Heart right ventricle (tissue), 16 donors: ENCODE measurements at regions not wholly inside any gene's neighbourhood (a gene's known extent, or its start where the extent isn't known, plus 50 kb on each side); places are given as distances from the start of the nearest gene placed in this dataset.
A peak's percentile ranks its signal among the peaks of the same experiment; 100 is the strongest.

Experiments
- ATAC-seq, 8 donors: fragments of 200-7000 bp; cut with Tn5 transposase; one replicate each; pipeline ENCODE4 v1.9.1; 2020; ENCODE audit warnings: mild to moderate bottlenecking in 8 of 8, moderate library complexity in 8 of 8, moderate number of reproducible peaks in 1 of 8
- DNase-seq, 2 donors: peaks; one replicate each; pipeline ENCODE4 v3.0.0-alpha.2; 2020
- H3K27ac ChIP-seq, 10 donors: fragments of 200-600 bp; sonication (generic) in 2 of 10; one replicate each; pipeline versions ENCODE4 v1.5.0 to v1.8.0; 2020 to 2022; ENCODE audit warnings: mild to moderate bottlenecking in 3 of 10
- H3K27me3 ChIP-seq, 7 donors: fragments of 200-600 bp; one replicate each; pipeline ENCODE4 v1.8.0; 2021 to 2022; ENCODE audit warnings: mild to moderate bottlenecking in 2 of 7
- H3K36me3 ChIP-seq, 9 donors: fragments of 200-600 bp; sonication (generic) in 1 of 9; one replicate each; pipeline versions ENCODE4 v1.5.0 to v1.8.0; 2020 to 2022; ENCODE audit warnings: mild to moderate bottlenecking in 2 of 9
- H3K4me1 ChIP-seq, 9 donors: fragments of 200-600 bp; sonication (generic) in 1 of 9; one replicate each; pipeline versions ENCODE4 v1.5.0 to v1.8.0; 2020 to 2022; ENCODE audit warnings: mild to moderate bottlenecking in 4 of 9
- H3K4me3 ChIP-seq, 10 donors: fragments of 200-600 bp; sonication (generic) in 2 of 10; one replicate each; pipeline versions ENCODE4 v1.5.0 to v1.8.0; 2020 to 2022; ENCODE audit warnings: mild to moderate bottlenecking in 7 of 10, moderate library complexity in 2 of 10
- H3K9me3 ChIP-seq, 11 donors: fragments of 200-600 bp in 10 of 11; sonication (generic) in 2 of 11; one replicate each; pipeline versions ENCODE4 v1.5.0 to v1.8.0; 2013 to 2022; ENCODE audit warnings: mild to moderate bottlenecking in 2 of 11, control low read depth in 1 of 11, moderate library complexity in 1 of 11
- WGBS, 2 donors: extraction: QIAGEN DNeasy Blood & Tissue Kit; methylation state at CpG; one replicate each; pipeline ENCODE4 v1.1.7; 2013; ENCODE audit warnings: inconsistent platforms in 1 of 2; 5-methylcytosine and 5-hydroxymethylcytosine counted together
- intact Hi-C, 10 donors: fragments of 100-400 bp; cut with DNase I; formaldehyde crosslinking; loops; one replicate each; pipeline versions ENCODE4 v1.11.1 to v1.14.2; 2022
- TF ChIP-seq, protein P1 (sequence below), 9 donors: fragments of 200-600 bp; sonication (generic) in 2 of 9; IDR thresholded peaks; one replicate each; pipeline versions ENCODE4 v1.5.0 to v1.8.0; 2021 to 2022; ENCODE audit warnings: antibody characterized with exemption in 9 of 9, mild to moderate bottlenecking in 5 of 9, moderate library complexity in 1 of 9
- donor health status: Arrhythmogenic right ventricular cardiomyopathy.
- donor health status: ischemic (EF 13 %, LVEDD 7.1; RV severe dilation, severe dysfunction).
- donor health status: healthy with polysubstance abuse.
- donor health status: DM: no; HTN: yes; CAD: no.
- donor health status: DM: no; HTN: no; CAD: no.
- donor health status: ischemic (EF 25% LVEDD 6.9; RV normal size, moderate dysfunction).
- donor health status: ischemic (EF 25% LVEDD 5.7; RV mildly dilated, moderate dysfunction).
- donor health status: healthy.
- donor health status: DM: yes; HTN: yes; CAD: no.
- donor health status: Ischemic cardiomyopathy.
- donor health status: ischemic (EF 35%, LVEDD 5.7; RV mildly dilated, moderate dysfunction).
- donor health status: nonischemic (EF 11% LVEDD 7.7; RV severe dilation, severe dysfunction).
- donor health status: DM: yes; HTN: yes; CAD: no.
- donor health status: PGD.
- donor health status: ischemic (EF 29% LVEDD 5.4; RV normal size, mild dysfunction).
- donor health status: nonischemic (EF 23%, LVEDD 6.1; RV moderate dilation, normal function).

GRCh38 chr4:62293551-62293950, 1093.4 kb downstream of the ADGRL3 start:
- Histone ChIP-seq H3K4me1 (peaks cover 0 to 6% (median 0%) of the 10 kb centered on the region in 9 donors), H3K9me3 (peaks cover 0 to 8% (median 0%) of the 10 kb centered on the region in 11 donors), H3K27me3 (no peaks in the 10 kb centered on the region), H3K36me3 (no peaks in the 10 kb centered on the region), H3K4me3 (no peak overlapping the region), H3K27ac (no peak overlapping the region)
- ATAC-seq (no peak), DNase-seq (no peak)
- 86 to 98% methylated on average over 2 of the region's 2 CpGs for WGBS, 2 donors
- TF ChIP-seq, protein P1, sequence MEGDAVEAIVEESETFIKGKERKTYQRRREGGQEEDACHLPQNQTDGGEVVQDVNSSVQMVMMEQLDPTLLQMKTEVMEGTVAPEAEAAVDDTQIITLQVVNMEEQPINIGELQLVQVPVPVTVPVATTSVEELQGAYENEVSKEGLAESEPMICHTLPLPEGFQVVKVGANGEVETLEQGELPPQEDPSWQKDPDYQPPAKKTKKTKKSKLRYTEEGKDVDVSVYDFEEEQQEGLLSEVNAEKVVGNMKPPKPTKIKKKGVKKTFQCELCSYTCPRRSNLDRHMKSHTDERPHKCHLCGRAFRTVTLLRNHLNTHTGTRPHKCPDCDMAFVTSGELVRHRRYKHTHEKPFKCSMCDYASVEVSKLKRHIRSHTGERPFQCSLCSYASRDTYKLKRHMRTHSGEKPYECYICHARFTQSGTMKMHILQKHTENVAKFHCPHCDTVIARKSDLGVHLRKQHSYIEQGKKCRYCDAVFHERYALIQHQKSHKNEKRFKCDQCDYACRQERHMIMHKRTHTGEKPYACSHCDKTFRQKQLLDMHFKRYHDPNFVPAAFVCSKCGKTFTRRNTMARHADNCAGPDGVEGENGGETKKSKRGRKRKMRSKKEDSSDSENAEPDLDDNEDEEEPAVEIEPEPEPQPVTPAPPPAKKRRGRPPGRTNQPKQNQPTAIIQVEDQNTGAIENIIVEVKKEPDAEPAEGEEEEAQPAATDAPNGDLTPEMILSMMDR (IDR thresholded peaks at IDR 0.05) = no peak
- intact Hi-C loops = no loop called here

DNA sequence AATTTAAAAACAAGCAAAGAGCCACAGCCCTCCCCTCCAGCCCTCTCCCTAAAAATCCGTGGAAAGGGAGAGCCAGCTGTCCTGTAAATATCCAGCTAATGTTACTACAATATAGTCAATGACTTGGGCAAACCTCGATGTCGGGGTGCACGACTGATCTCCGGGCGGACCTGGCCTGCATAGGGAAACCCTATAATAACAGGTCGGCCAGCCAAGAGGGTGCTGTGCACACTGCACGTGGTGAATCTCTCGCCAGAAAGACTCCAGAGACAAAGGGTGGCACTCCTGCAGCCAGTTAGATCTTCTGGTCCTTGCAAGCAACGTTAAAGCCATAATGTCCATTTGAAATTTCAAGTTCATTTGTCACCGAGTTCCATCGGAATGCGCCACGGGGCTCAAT, 1092.8 kb downstream of the ADGRL3 start:
- 88 to 90% methylated on average over 14 of the region's 14 CpGs for WGBS, 2 donors
- H3K27ac ChIP-seq = no peak overlapping the region
- H3K9me3 ChIP-seq = peaks cover 0 to 8% (median 0%) of the 10 kb centered on the region in 11 donors
- no peak overlapping the region for H3K4me3 ChIP-seq
- ATAC-seq = no peak
- no peak for DNase-seq
- TF ChIP-seq, protein P1 (IDR thresholded peaks at IDR 0.05) = no peak
- H3K27me3 ChIP-seq = no peaks in the 10 kb centered on the region
- H3K36me3 ChIP-seq = no peaks in the 10 kb centered on the region
- peaks cover 0 to 12% (median 0%) of the 10 kb centered on the region in 9 donors for H3K4me1 ChIP-seq
- intact Hi-C loops = no loop called here

- DNase-seq (no peak), ATAC-seq (peak in 4 of 8 donors; percentile 55 to 85 (median 66))
- Histone ChIP-seq H3K4me1 (peaks cover 0 to 13% (median 0%) of the 10 kb centered on the region in 9 donors), H3K27me3 (no peaks in the 10 kb centered on the region), H3K4me3 (no peak overlapping the region), H3K36me3 (no peaks in the 10 kb centered on the region), H3K27ac (no peak overlapping the region), H3K9me3 (no peaks in the 10 kb centered on the region)
- 64 to 68% methylated on average over 3 of the region's 3 CpGs for WGBS, 2 donors
- intact Hi-C loops = loop anchor here in 1 of 10 donors (1.0 kb wide), 1 partner anchor 30 kb away; no protein-coding TSS in a partner anchor
- TF ChIP-seq, protein P1 (IDR thresholded peaks at IDR 0.05) = no peak
Observed at GRCh38 chr4:62288808-62289541, 1088.8 kb downstream of the ADGRL3 start.

DNA sequence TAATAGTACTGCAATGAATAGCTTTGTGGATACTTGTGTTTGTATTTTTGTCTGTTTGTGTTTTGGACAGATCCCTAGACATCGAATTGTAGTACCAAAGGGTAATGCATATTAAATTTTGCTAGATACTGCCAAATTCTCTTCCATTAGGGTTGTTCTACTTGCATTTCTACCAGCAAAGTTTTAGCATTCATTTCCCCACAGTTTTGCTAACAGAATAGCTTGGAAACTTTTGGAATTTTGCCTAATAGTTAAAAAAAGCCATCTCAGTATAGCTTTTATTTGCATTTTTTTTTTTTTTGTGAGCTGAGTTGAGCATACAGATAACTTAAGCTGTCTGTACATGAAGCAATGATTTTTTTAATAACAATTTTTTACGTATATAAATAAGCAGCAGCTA, 1084.9 kb downstream of the ADGRL3 start:
- ATAC-seq (no peak), DNase-seq (no peak)
- Histone ChIP-seq H3K4me3 (no peak overlapping the region), H3K4me1 (peaks cover 0 to 13% (median 0%) of the 10 kb centered on the region in 9 donors), H3K36me3 (no peaks in the 10 kb centered on the region), H3K27me3 (no peaks in the 10 kb centered on the region), H3K27ac (no peak overlapping the region), H3K9me3 (no peaks in the 10 kb centered on the region)
- WGBS, 2 donors = 78% methylated on average over 2 of the region's 2 CpGs
- TF ChIP-seq, protein P1 (IDR thresholded peaks at IDR 0.05) = no peak
- intact Hi-C loops = no loop called here
